ES-I3 (cell line): ENCODE measurements at regions not wholly inside any gene's neighbourhood (a gene's known extent, or its start where the extent isn't known, plus 50 kb on each side); places are given as distances from the start of the nearest gene placed in this dataset.
A peak's percentile ranks its signal among the peaks of the same experiment; 100 is the strongest.

Experiments
- H3K36me3 ChIP-seq: 2 replicates; pipeline ENCODE4 v1.6.1; 2013; ENCODE audit warnings: mild to moderate bottlenecking, low read length, control low read depth, moderate library complexity; ENCODE audit not compliant: insufficient read depth
- H3K4me1 ChIP-seq: 2 replicates; pipeline ENCODE4 v1.6.1; 2013; ENCODE audit warnings: mild to moderate bottlenecking, control low read depth, low read length; ENCODE audit not compliant: insufficient read depth
- H3K9ac ChIP-seq: 2 replicates; pipeline ENCODE4 v1.6.1; 2013; ENCODE audit warnings: low read depth, mild to moderate bottlenecking, low read length, moderate library complexity
- H3K9me3 ChIP-seq: 2 replicates; pipeline ENCODE4 v1.6.1; 2013; ENCODE audit warnings: mild to moderate bottlenecking, low read length, moderate library complexity; ENCODE audit not compliant: control insufficient read depth, insufficient read depth

DNA sequence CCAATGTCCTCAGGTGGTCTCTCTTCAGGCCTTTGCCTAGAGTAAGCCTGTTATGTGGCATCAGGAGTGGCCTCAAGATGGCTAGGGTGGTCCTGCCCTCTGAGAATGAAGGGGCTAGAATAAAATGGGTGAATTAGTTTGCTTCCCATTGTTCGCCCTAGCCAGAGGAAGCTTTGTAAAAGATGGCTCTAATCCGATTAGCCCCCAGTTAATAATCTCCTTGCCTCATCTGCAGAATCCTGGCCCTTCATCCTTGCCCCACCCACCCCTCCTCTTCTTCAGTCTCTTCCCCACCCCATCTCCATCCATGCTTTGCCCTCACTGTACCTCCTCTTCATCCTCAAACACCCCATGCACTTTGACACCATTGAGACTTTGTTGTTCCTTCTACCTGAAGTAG lies 57.4 kb upstream of the LGALSL start:
- H3K36me3 ChIP-seq, result no peaks in the 10 kb centered on the region
- H3K4me1 ChIP-seq, result peaks cover 21% of the 10 kb centered on the region
- H3K9me3 ChIP-seq, result peaks cover 4% of the 10 kb centered on the region
- H3K9ac ChIP-seq, result no peak overlapping the region

DNA sequence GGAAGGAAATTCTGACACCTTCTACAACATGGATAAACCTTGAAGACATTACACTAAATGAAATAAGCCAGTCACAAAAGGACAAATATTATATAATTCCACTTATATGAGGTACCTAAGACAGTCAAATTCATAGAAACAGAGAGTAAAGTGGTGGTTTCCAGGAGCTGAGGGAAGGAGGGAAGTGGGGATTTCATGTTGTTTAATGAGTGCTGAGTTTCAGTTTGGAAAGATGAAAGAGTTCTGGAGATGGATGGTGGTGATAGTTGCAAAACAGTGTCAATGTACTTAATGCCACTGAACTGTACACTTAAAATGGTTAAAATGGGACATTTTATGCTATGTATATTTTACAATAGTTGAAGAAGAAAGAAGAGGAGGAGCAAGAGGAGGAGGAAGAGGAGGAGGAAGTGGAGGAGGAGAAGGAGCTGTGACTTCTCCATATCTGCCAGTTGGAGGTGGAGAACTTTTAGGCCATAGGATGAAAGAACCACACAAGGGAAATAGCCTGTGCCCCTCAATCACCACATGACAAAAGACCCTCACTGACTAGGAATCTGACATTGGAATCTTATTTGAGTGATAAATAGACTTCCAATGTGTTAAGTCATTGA lies 55.3 kb upstream of the LGALSL start:
- peaks cover 33% of the 10 kb centered on the region for H3K4me1 ChIP-seq
- no peak overlapping the region for H3K9ac ChIP-seq
- H3K9me3 ChIP-seq, result no peaks in the 10 kb centered on the region
- no peaks in the 10 kb centered on the region for H3K36me3 ChIP-seq

DNA sequence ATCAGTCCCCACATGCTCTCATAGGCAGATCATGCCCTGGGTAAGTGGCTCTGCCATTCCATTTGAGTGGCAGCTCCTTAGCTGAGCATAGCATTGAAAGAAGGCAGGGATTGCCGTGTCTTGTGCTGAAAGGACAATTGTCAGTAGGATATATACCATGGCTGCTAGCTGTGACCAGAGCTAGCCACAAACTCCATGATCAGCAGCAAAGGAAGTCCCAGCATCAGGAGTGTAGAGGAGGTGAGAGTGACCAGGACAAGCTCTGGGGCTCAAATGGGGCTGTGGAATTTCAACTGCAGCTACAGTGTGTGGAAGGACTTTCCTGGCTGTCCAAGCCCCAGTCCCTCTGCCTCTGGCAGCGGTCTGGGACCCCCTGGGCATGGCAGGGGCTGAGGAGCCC lies 54.4 kb upstream of the LGALSL start:
- H3K9ac ChIP-seq, result no peak overlapping the region
- H3K36me3 ChIP-seq, result no peaks in the 10 kb centered on the region
- no peaks in the 10 kb centered on the region for H3K9me3 ChIP-seq
- H3K4me1 ChIP-seq, result peaks cover 36% of the 10 kb centered on the region

DNA sequence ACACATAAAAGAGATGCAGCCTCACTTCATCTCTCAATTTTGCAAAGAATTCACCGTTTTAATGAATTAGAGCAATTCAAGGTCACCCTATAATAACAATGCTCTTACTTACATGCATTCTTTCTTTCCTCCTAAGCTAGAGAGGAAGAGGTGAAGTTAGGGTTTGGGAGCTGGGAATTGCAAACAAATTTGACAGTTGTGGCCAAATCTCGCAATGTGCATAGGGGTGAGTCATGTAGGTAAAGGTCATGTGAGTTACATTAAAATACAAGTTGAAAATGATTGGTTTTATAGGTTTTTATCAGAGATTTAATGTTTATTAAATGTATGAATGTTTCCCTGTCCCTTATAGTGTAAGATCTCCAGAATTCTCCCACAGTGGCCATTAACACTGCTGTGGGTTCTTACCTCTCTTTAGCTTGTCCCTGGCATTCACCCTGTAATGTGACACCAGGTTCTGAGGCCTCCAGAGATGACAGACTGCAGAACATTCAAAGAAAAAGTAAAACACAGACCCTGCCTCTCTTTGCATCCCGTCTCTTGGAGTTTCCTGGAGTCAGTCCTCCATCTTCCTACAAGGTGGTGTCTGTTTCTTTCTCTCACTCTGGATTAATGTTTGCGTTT lies 53.7 kb upstream of the LGALSL start:
- H3K9me3 ChIP-seq, result no peaks in the 10 kb centered on the region
- H3K4me1 ChIP-seq, result peaks cover 37% of the 10 kb centered on the region
- H3K36me3 ChIP-seq, result no peaks in the 10 kb centered on the region
- H3K9ac ChIP-seq, result no peak overlapping the region

DNA sequence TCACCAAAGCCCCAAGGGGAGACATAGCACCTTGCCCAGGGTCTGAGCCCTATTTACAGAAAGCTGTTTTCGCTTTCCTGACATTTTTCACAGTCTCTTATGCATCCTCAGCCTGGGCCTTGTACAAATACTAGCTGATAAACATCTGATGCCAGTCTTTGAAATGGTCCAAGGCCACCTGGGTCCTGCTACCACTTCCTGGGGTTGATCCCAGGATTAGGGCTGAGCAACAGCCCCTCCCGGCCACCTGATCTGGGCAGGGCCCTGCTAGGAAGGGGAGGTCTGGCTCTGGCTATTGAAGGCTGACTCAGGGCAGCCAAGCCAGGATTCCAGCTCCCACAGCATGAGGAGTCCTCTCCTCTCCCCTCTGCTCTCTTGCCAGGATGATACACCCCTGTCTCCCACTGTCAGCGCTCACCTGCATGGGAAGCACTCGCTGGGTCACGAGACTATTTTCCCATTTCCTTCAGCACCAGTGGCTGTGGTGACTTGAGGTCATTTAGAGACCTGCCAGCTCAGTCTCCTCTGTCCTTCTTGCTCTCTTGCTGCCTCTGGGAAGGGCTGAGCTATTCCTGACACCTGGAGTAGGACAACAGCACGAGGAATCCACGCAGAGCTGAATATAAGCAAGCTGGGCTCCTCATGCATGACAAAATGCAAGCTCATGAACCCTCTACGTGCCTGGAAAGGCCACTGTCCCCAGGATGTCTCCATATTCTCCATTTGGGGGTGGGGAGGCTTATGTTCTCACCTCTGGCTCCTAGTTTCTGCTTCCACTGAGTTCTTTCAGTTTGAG lies 53.0 kb upstream of the LGALSL start:
- Histone ChIP-seq H3K36me3 (no peaks in the 10 kb centered on the region), H3K9me3 (no peaks in the 10 kb centered on the region), H3K9ac (no peak overlapping the region), H3K4me1 (peaks cover 43% of the 10 kb centered on the region)

DNA sequence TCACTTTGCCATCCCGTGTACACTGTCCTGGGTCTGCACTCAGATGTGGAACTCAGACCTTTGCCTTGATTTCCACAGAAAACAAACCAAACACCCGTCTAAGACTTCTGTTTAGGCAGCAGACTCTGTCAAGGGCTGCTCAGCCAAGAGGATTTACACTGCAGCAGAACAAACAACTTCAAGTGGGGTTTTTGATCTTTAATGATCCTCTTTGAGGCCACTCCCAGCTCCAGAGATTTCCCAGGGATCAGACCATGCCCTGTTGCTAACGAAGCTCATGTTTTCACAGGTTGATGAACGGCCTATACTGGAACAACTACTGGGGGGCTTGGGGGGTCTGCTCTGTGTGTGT lies 52.5 kb upstream of the LGALSL start:
- peaks cover 43% of the 10 kb centered on the region for H3K4me1 ChIP-seq
- no peak overlapping the region for H3K9ac ChIP-seq

DNA sequence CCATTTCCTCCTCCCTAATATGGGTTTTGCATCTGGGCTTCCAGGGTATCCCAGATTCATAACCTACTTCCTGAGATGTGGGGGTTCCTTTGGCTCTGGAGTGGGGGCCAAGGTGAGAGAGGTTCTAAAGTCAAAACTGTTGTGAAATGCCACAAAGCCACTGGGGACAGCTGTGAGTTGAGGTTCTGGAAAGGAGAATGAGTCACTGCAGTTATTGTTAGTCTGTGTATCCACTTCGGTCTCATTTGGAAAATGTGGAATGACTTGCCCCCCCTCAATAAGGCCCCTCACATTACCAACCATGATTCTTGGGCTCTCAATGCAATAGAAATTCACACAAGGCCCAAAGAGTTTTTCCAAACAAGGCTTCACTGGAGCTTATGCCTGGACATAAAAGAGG lies 51.1 kb upstream of the LGALSL start:
- H3K4me1 ChIP-seq, result peaks cover 43% of the 10 kb centered on the region
- no peaks in the 10 kb centered on the region for H3K36me3 ChIP-seq
- H3K9me3 ChIP-seq, result no peaks in the 10 kb centered on the region
- H3K9ac ChIP-seq, result no peak overlapping the region

More for the DNA sequence above, 52.5 kb upstream of the LGALSL start:
- Histone ChIP-seq H3K9me3 (no peaks in the 10 kb centered on the region), H3K36me3 (no peaks in the 10 kb centered on the region)

DNA sequence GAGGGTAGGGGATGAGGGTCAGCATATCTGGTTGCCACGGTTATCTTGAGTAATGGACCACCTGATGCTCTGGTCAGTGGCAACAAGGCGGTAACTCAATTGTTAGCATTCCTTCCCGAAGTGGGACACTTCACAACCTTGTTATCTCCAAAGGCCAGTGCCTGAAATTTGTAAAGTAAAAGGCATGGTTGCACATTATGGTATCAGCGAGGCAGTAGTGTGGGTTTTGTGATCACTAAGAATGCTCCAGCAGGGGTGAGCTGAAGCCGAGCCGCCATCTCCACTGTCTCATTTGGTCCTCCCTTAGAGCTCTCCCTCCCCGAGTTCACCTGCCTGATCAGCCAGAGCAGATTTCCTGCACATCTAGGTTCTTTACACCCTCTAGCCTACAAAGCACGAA lies 50.5 kb upstream of the LGALSL start:
- 0 out of 2 replicates have a peak overlapping the region, but pooled peaks have one; percentile 26 for H3K9ac ChIP-seq
- H3K9me3 ChIP-seq, result no peaks in the 10 kb centered on the region
- H3K4me1 ChIP-seq, result peaks cover 43% of the 10 kb centered on the region
- no peaks in the 10 kb centered on the region for H3K36me3 ChIP-seq

DNA sequence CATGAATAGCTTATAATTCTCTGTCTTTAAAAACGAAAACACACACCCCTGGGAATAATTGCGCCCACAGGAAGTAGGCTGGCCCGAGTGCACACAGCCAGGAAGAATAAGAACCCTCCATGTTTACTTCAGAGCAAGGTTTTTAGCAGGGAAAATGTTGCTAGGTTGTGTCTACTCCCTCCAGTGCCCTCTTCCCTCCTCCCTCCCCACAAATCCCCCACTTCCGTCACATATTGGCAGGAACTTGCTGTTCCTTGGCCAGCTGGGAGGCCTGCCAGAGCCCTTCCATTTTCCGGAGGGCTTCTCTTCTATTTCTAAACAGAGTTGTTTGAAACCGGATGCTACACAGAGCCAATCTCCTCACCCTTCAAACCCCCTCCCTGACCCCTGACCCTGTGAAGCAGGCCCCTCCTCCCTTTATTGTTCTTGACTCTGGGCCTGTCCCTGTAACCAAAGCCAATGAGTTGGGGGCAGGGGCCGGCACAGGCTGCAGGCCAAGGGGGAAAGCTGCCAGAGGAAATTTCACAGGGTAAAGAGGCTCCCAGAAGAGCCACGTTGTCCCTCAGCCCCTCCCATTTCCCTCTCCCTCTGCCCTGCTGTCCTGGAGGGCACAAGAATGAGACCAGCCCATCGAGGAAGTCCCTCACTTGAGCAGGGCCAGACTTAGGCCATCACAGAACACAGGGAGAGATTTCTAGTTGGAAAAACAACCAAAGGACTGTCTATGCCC lies 49.8 kb upstream of the LGALSL start:
- Histone ChIP-seq H3K4me1 (peaks cover 43% of the 10 kb centered on the region), H3K9ac (peak overlapping the region; percentile 26), H3K9me3 (no peaks in the 10 kb centered on the region), H3K36me3 (no peaks in the 10 kb centered on the region)
